NOMO-1 treated with dmso at 0.1 percent for 144 hours (cell line): ENCODE measurements at regions not wholly inside any gene's neighbourhood (a gene's known extent, or its start where the extent isn't known, plus 50 kb on each side); places are given as distances from the start of the nearest gene placed in this dataset.
"Not testable (repeated sequence)": the region's sequence is repeated elsewhere in the genome, so short reads cannot be mapped to it uniquely, and the experiment has no call there.

Source experiments
- DNase-seq: peaks from one replicate; lab custom pipeline; 2025; ENCODE audit not compliant: unreplicated experiment; lab: John Stamatoyannopoulos, UW

DNA sequence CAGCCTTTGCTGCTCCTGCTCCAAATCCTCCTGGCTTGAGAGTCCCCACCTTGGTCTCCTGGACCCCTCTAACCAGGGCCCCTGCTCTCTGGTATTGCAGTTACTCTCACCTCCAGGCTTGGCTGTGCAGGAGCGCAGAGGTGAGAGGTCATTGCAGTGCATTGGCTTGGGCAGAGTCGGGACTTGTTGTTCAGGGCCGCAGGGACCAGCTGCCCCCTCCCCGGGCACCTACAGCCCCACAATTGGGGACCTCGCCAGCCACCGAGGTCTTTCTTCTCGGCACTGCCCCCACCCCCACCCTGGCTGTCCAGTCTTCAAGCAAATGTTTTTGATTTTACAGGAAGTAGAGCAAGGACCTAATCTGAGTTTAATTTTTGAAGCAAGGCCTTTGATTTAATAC is 65.5 kb upstream of the FGF3 start:
- DNase-seq = no peak

DNA sequence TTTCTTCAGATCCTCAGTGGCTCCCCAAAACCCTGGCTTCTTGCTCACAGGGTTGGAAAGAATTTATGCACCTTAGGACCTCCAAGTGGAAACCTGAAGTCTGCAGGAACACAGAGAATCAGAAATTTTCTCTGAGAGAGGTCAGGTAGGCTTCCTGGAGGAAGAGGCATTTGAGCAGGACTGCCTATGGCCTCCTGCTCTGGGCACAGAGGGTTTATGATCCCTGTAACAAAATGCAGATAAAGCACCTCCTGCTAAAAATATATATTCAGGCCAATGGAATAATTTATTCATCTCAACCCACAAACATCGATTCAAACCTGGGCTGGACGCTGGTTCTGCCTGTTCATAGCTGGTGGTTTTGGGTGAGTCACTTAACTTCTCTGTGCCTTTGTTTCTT is 68.1 kb upstream of the FGF3 start:
- no peak for DNase-seq

DNA sequence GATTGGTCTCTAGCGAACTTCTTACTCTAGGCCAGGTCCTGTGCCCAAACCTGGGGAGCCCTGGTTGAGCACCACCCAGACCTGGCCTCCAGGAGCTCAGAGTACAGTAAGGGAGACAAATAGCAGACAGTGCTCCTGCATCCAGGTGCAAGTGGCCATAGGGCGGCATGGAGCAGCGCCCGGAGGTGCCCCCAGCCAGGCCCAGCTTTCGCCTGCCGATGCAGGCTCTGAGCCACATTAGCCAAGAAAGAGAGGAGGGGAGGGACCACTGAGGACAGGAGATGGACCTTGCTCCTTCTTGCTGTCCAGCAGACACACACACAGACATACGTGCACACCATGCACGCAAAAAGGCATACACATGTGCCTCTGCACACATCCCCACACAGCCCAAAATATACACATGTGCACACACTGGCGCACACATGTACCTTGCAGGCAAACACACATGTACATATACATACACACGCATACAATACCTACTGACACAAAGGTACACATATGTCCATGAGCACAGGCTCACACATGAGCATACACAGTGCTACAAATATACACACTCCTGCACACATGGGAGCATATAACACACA is 68.7 kb upstream of the FGF3 start:
- DNase-seq = no peak

DNA sequence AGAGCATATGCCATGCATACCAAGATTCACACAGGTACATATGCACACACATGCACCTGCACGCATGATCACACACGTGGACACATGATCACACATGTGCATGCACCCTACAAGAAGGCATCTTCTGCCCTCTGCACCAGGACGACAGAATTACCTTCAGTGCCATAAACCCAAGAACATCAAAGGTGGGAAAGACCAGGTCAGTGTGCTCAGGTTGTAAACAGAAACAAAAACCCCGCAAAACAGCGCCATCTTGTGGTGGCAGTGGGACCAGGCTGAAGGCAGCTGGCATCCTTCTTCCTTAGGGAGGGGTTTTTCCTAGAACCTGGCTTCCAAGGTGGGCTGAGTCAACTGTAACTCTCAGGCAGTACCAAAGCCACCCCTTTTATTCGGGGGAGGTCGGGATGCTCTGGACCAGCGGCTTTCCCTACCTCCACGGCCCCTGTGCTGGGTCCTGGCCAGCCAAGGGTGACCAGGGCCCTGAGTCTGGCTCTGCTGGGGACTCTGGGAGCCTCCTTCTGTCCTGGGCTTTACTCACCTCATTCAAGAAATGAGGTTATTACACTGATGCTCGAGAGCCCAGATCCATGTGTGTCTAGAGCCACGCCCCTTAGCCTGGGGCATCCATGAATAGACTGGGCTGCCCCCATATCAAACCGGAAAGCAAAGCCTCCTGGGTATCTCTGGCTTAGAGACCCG is 69.4 kb upstream of the FGF3 start:
- DNase-seq = no peak

DNA sequence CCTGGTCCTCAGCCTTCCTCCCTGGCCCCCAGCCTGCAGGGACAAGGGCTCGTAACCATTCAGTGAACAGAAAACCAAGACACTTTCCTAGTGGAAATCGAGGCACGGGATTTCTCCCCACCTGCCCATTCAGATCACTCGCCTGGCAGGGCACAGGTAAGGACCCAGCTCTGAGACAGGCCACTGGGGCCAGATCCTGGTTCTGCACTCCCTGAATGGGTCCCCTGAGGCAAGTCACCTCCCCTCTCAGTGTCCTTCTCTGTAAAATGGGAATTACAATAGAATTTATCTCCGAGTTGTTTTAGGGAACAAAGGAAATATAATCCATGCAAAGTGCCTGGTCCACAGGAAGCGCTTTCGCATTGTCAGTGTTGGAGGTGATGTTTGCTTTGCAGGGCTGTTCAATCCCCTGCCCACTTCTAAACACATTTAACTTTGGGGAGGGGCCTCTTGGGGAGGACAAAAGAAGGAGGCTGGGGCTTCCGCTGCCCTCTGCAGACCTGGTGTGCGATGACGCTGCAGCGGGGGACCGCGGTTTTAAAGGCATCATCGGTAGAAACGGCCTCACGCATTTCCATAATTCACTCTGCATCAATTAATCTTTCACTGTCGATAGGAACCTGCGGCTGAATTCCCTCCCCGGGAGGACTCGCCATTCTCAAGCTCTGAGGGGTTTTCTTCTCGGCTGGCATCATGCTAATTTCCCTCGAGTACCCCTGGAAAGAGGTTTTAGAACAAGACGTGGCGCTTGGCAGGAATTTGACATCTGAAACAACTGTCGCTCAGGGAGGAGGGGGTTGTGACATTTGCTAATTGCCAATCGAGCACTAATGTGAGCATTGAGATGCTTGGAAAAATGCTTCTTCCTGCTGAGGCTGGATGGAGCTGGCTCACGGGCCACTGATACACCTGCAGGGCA is 70.4 kb upstream of the FGF3 start:
- DNase-seq = no peak

DNA sequence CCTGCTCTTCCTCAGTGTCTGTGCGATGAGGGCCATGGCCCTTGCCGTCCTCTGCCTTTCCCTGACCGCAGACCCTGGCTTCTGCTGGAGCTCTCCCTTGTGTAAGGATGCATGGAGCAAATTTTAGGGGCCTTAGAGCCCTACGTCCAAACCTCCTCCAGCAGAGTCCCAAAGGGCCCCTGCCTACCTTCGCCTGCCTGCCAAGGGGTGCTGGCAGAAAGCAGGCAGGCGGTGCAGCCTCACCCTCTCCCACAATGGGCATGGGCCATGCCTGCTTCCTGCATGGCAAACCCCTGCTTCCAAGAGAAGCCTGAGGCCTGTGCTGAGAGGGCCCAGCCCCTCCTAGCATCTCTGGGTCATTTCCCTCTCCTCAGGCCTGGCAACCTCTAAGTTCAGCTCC is 71.3 kb upstream of the FGF3 start:
- DNase-seq = no peak

DNA sequence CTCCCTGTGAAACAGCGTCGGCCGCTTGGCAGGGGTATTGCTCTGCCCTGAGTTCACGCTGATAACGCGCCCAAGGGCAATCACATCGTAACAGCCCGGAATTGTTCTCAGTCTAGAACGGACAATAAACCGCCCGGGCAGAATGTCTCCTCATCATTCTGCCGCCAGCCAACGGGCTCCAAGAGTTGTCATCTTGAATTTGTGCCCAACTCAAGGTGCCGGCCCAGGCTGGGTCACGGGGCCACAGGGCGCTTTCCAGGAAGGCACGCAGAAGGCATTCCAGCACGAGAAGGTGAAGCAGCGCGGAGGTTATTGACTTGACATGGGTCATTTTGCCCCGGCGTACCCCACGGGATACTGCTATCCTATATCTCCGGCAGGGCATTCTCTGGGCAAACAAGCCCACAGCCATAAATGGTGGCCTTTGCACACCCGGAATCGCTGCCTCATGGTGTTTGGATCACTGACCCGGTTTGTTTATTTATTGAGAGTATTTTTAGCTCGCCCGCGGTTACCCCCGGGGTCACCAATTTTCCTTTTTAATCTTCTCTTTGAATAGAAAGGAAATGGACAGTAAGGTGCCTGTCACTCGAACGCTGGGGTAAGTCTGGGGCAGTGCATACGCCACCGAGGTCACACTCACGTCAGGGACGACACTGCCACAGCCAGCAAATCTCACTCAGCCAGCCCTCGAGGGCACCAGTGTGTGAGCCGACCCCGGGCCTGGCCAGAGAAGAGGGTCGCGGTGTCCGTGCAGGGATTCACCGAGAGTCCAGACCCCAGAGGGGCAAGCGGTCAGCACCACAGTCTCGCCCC is 72.4 kb upstream of the FGF3 start:
- DNase-seq = no peak

DNA sequence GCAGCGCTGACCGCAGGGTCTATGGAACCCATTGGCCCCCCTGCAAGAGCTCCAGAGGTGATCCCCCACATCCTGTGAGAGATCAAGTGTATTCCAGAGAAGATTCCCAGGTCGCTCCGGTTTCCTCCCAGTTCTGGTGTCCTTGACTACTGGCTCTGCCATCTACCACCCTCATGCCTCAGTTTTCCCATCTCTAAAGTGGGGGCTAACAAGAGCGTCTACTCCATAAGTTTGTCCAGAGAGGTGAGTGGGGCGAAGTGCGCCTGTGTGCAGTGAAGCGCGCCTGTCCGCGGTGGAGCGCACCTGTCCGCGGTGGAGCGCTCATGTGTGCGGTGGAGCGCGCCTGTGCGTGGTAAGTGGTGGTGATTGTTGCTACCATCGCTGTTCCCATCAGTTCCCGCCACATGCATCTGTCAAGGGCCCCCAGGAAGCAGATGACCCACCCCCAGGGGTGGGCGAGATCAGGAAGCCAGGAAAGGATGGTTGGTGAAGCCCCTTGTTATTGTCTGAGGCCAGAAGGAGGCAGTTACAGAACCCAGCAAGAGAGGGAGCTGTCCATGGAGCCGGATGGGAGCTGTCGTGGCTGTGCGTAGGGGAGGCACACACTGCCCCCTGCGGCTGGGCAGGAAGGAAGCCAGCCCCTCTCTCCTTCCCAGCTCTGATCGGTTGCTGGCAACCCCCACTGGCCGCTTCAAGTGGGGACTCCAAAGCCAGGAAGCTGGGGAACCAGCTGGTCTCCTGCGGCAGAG is 73.2 kb upstream of the FGF3 start:
- no peak for DNase-seq

DNA sequence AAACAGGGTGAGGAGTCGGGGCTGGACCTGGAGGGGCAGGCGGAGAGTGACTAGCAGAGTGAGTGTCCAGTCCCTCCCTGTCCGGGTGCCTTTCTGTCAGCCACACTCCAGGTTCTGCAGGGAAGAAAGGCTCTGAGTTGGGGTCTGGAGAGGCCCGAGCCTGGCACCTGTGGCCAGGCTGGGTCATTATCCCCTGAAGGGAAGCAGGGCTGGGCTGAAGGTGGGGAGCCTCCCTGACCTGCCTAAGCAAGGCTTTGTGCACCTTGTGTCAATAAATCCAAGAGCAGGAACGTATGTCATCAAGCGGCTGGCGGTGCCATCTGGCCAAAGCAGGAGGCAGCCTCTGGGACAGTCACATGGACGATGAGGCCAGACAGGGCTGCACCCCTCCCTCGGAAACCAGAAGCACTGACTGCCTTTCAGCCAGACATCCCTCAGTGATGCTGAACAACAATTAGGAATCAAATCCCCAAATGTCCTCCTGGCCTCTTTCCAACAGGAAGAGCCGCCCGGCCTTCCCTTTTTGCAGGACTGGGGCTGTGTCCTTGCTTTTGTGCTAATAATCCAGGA is 73.9 kb upstream of the FGF3 start:
- DNase-seq = no peak

DNA sequence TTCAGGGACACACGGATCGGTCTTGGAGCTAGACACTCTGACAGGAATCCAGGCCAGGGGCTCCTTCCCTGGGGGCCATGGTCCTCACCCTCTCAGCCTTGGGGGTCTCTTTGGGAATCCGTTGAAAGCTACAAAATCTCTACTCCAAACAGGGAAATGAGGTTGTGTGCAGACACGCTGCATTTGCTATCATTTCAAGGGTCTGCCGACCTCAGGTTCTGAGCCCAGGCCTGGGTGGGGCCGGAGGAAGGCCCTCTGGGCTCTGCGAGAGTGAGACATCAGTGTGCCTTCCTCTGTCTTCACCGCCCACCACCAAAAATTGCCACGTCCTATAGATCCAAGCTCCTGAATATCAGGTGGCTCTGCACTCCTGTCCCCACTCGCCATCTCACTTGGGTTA is 74.4 kb upstream of the FGF3 start:
- DNase-seq = no peak

DNA sequence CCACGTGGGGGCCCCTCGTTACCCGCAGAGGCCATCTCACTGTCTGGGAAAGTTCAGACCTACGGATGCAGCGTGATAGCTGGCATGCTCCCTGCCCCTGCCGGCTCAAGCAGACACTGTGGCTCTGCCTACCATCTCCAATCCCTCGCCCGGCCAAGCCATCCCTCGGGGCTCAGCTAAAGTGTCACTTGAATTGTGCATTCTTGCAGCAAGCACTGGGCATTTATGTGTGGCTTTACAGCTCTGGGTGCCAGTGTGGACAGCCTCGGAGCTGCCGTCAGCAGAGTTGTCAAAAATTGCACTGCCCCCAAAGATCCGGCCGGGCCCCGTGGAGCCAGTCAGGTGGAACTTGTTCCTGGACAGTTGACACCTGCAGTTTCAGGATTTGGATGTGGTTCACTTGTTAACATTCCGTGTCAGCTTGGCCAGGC is 75.0 kb upstream of the FGF3 start:
- DNase-seq = no peak

DNA sequence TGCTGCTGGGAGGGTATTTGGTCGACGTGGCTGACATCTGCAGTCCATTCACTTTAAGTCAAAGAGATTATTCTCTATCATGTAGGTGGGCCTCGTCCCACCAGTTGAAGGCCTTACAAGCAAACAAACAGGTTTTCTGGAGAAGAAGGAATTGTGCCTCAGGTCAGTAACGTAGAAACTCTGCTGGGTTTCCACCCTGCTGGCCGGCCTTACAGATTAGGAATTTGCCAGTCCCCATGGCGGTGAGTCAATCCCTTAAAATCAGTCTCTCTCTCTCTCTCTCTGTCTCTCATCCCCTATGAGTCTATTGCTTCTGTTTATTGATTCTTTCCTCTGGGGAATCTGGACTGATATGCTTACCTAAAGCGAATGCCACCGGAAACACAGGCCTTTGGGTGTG is 75.4 kb upstream of the FGF3 start:
- DNase-seq = no peak

DNA sequence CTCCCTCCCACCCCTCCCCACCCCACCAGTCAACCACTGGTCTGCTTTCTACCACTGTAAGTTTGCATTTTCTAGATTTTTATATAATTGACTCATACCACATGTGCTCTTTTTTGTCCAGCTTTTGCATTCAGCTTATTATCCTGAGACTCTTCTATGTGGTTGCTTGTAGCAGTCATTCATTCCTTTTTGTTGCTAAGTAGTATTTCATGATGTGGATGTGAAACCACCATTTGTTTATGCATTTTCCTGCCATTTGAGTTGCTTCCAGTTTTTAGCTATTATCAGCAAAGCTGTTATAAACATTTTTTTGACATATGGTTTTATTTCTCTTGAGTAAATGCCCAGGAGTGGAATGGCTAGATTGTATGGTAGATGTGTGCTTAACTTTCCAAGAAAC is 77.0 kb upstream of the FGF3 start:
- no peak for DNase-seq

DNA sequence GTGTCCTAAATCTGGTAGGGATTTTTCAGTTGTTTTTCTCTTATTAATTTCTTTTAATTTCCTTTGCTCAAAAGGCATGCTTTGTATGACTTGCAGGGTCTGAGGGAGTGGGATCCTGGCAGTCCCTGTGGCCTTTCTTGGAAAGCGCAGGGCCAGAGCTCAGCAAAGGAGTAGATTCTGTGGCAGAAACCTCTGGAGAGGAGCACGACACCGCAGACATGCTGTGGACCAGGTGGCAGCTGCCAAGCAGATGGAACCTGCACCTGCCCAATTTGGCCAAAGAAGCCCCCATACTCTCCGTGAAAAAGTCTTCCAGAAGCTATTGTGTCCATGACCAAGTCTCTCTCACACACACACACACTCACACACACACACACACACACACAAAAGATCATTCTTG is 78.9 kb upstream of the FGF3 start:
- DNase-seq = no peak

DNA sequence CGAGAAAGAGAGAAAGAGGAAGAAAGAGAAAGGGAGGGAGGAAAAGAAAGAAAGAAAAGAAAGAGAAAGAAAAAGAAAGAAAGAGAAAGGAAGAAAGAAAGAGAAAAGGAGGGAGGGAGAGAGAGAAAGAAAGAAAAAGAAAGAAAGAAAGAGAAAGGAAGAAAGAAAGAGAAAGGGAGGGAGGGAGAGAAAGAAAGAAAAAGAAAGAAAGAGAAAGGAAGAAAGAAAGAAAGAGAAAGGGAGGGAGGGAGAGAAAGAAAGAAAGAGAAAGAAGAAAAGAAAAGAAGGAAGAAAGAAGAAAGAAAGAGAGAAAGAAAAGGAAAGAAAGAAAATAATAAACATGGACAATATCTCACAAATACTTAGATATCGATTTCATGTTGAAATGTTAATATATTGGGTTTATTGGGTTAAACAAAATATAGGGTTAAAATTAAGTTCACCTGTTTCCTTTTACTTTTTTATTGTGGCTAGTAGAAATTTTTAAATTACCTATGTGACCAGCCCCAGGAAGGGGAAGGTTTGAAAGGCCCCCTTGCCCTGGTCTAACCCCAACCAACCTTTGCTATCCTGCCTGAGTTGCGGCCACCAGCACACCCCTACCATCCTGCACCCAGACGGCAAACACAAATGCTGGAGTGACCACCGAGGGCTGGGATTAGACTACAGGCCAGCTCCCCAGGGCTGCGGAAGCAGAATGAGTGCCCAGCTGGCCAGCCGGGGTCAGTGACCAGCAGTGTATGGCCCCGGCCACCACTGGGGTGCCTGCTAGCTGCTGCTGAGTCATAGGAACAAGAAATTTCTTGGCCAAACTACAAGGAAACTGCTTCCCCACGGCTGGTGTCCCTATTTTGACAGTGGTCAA is 81.0 kb upstream of the FGF3 start:
- no peak for DNase-seq

DNA sequence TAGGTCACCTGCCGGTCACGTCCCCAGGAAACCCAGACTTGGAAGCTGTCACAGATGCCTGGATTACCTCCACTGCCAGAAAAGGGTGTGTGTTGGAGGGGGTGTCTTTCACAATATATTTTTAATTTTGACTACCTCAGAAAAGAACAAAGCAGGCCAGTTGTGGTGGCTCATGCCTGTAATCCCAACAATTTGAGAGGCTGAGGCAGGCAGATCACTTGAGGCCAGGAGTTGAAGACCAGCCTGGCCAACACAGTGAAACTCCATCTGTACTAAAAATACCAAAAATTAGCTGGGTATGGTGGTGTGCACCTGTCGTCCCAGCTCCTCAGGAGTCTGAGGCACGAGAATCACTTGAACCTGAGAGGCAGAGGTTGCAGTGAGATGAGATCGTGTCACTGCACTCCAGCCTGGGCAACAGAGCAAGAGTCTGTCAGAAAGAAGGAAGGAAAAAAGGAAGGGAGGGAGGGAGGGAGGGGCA is 81.6 kb upstream of the FGF3 start:
- DNase-seq = not testable (repeated sequence)

DNA sequence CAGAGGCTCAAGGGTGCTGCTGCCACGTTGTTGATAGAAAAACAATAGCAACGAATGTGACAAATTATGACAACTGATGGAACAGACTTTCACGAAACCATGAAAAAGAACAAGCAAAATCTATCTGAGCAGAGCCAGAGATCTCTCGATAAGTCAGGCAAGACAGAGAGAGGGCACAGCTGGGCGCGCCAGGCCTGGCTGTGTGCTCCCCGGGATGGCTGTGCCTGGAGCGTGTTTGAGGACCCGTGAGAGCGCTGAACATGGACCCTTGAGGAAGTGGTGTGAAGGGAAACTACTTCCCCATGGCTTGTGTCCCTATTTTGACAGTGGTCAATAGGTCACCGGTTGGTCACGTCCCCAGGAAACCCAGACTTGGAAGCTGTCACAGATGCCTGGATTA is 83.1 kb upstream of the FGF3 start:
- no peak for DNase-seq

DNA sequence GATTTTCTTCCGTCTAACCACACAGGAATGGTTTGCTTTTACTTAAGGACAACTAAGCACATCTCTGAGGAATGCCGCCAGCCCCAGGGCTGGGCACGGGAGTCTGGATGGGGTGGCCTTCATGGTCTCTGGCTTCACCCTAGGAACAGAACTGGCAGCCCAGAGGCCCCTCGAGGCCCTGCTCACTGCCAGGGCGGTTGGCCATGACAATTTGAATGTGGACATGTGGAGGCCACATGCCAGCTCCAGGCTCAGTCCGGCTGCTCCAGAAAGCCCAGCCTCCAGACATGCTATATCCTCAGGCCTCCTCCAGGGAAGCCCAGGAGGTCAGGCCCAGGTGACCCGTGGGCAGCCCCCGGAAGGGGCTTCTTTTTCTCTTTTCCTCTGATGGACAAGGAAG is 84.0 kb upstream of the FGF3 start:
- no peak for DNase-seq
